ENCODE measurements at regions not wholly inside any gene's neighbourhood (a gene's known extent, or its start where the extent isn't known, plus 50 kb on each side); places are given as distances from the start of the nearest gene placed in this dataset.
"Not testable (repeated sequence)": the region's sequence is repeated elsewhere in the genome, so short reads cannot be mapped to it uniquely, and the experiment has no call there.

- no peak overlapping the region for H3K9ac ChIP-seq (ENCODE audit: low read depth, low read length)
- H3K27me3 ChIP-seq (ENCODE audit: insufficient read depth, low read length) = no peaks in the 10 kb centered on the region
- no peak overlapping the region for H3K4me3 ChIP-seq (ENCODE audit: low read length)
- H3K9me3 ChIP-seq (ENCODE audit: insufficient read depth, low read depth, low read length) = no peaks in the 10 kb centered on the region
- no peaks in the 10 kb centered on the region for H3K4me1 ChIP-seq (ENCODE audit: insufficient read depth, low read length)
- H3K36me3 ChIP-seq (ENCODE audit: insufficient read depth, low read depth, low read length) = no peaks in the 10 kb centered on the region
- H3K27ac ChIP-seq (ENCODE audit: low read length) = no peak overlapping the region
Measured at GRCh38 chr15:25600751-25601150, 161.9 kb upstream of the UBE3A start.

GRCh38 chr15:25597571-25597970 is 158.7 kb upstream of the UBE3A start:
- no peak overlapping the region for H3K4me3 ChIP-seq (ENCODE audit: low read length)
- H3K27ac ChIP-seq (ENCODE audit: low read length) = no peak overlapping the region
- H3K9ac ChIP-seq (ENCODE audit: low read depth, low read length) = no peak overlapping the region

GRCh38 chr15:25596644-25597562 is 158.1 kb upstream of the UBE3A start:
- no peaks in the 10 kb centered on the region for H3K36me3 ChIP-seq (ENCODE audit: insufficient read depth, low read depth, low read length)
- no peaks in the 10 kb centered on the region for H3K4me1 ChIP-seq (ENCODE audit: insufficient read depth, low read length)
- no peak overlapping the region for H3K9ac ChIP-seq (ENCODE audit: low read depth, low read length)
- no peak overlapping the region for H3K4me3 ChIP-seq (ENCODE audit: low read length)
- H3K27me3 ChIP-seq (ENCODE audit: insufficient read depth, low read length) = no peaks in the 10 kb centered on the region
- no peak overlapping the region for H3K27ac ChIP-seq (ENCODE audit: low read length)
- peaks cover 5% of the 10 kb centered on the region; the same call in 1 of the 2 replicates for H3K9me3 ChIP-seq (ENCODE audit: insufficient read depth, low read depth, low read length)

More at GRCh38 chr15:25597571-25597970, 158.7 kb upstream of the UBE3A start:
- peaks cover 2% of the 10 kb centered on the region; the same call in 1 of the 2 replicates for H3K9me3 ChIP-seq (ENCODE audit: insufficient read depth, low read depth, low read length)
- no peaks in the 10 kb centered on the region for H3K27me3 ChIP-seq (ENCODE audit: insufficient read depth, low read length)
- H3K4me1 ChIP-seq (ENCODE audit: insufficient read depth, low read length) = no peaks in the 10 kb centered on the region
- no peaks in the 10 kb centered on the region for H3K36me3 ChIP-seq (ENCODE audit: insufficient read depth, low read depth, low read length)

- Histone ChIP-seq H3K9ac (ENCODE audit: low read depth, low read length) (no peak overlapping the region), H3K27me3 (ENCODE audit: insufficient read depth, low read length) (no peaks in the 10 kb centered on the region), H3K9me3 (ENCODE audit: insufficient read depth, low read depth, low read length) (peaks cover 5% of the 10 kb centered on the region; the same call in 1 of the 2 replicates), H3K27ac (ENCODE audit: low read length) (no peak overlapping the region), H3K36me3 (ENCODE audit: insufficient read depth, low read depth, low read length) (no peaks in the 10 kb centered on the region), H3K4me3 (ENCODE audit: low read length) (no peak overlapping the region), H3K4me1 (ENCODE audit: insufficient read depth, low read length) (no peaks in the 10 kb centered on the region; the same call in 1 of the 2 replicates)
Measured at GRCh38 chr15:25587616-25588340, 149.0 kb upstream of the UBE3A start.

- Histone ChIP-seq H3K4me3 (ENCODE audit: low read length) (no peak overlapping the region), H3K27me3 (ENCODE audit: insufficient read depth, low read length) (no peaks in the 10 kb centered on the region), H3K4me1 (ENCODE audit: insufficient read depth, low read length) (no peaks in the 10 kb centered on the region; the same call in 1 of the 2 replicates), H3K9me3 (ENCODE audit: insufficient read depth, low read depth, low read length) (no peaks in the 10 kb centered on the region; the same call in 1 of the 2 replicates), H3K36me3 (ENCODE audit: insufficient read depth, low read depth, low read length) (no peaks in the 10 kb centered on the region), H3K9ac (ENCODE audit: low read depth, low read length) (no peak overlapping the region), H3K27ac (ENCODE audit: low read length) (no peak overlapping the region)
Measured at GRCh38 chr15:25582886-25583285, 144.1 kb upstream of the UBE3A start.

- Histone ChIP-seq H3K9ac (ENCODE audit: low read depth, low read length) (no peak overlapping the region), H3K4me1 (ENCODE audit: insufficient read depth, low read length) (no peaks in the 10 kb centered on the region), H3K27ac (ENCODE audit: low read length) (no peak overlapping the region), H3K36me3 (ENCODE audit: insufficient read depth, low read depth, low read length) (no peaks in the 10 kb centered on the region), H3K9me3 (ENCODE audit: insufficient read depth, low read depth, low read length) (no peaks in the 10 kb centered on the region), H3K4me3 (ENCODE audit: low read length) (no peak overlapping the region), H3K27me3 (ENCODE audit: insufficient read depth, low read length) (no peaks in the 10 kb centered on the region)
Measured at GRCh38 chr15:25579127-25579526, 140.3 kb upstream of the UBE3A start.

GRCh38 chr15:25572191-25572590 is 133.4 kb upstream of the UBE3A start:
- peaks cover 5% of the 10 kb centered on the region; the same call in 1 of the 2 replicates for H3K4me1 ChIP-seq (ENCODE audit: insufficient read depth, low read length)
- no peaks in the 10 kb centered on the region for H3K27me3 ChIP-seq (ENCODE audit: insufficient read depth, low read length)
- H3K27ac ChIP-seq (ENCODE audit: low read length) = no peak overlapping the region
- H3K9me3 ChIP-seq (ENCODE audit: insufficient read depth, low read depth, low read length) = no peaks in the 10 kb centered on the region
- no peak overlapping the region for H3K9ac ChIP-seq (ENCODE audit: low read depth, low read length)
- no peak overlapping the region for H3K4me3 ChIP-seq (ENCODE audit: low read length)
- no peaks in the 10 kb centered on the region for H3K36me3 ChIP-seq (ENCODE audit: insufficient read depth, low read depth, low read length)

GRCh38 chr15:25568751-25569150 is 129.9 kb upstream of the UBE3A start:
- no peaks in the 10 kb centered on the region for H3K27me3 ChIP-seq (ENCODE audit: insufficient read depth, low read length)
- no peaks in the 10 kb centered on the region for H3K36me3 ChIP-seq (ENCODE audit: insufficient read depth, low read depth, low read length)
- H3K27ac ChIP-seq (ENCODE audit: low read length) = no peak overlapping the region
- H3K9ac ChIP-seq (ENCODE audit: low read depth, low read length) = no peak overlapping the region
- no peaks in the 10 kb centered on the region for H3K9me3 ChIP-seq (ENCODE audit: insufficient read depth, low read depth, low read length)
- no peak overlapping the region for H3K4me3 ChIP-seq (ENCODE audit: low read length)
- H3K4me1 ChIP-seq (ENCODE audit: insufficient read depth, low read length) = peaks cover 5% of the 10 kb centered on the region; the same call in 1 of the 2 replicates

- not testable (repeated sequence) for H3K27ac ChIP-seq (ENCODE audit: low read length); H3K27me3 ChIP-seq (ENCODE audit: insufficient read depth, low read length); H3K9me3 ChIP-seq (ENCODE audit: insufficient read depth, low read depth, low read length); H3K4me1 ChIP-seq (ENCODE audit: insufficient read depth, low read length); H3K9ac ChIP-seq (ENCODE audit: low read depth, low read length); H3K36me3 ChIP-seq (ENCODE audit: insufficient read depth, low read depth, low read length); H3K4me3 ChIP-seq (ENCODE audit: low read length)
Measured at GRCh38 chr15:25566545-25566944, 127.7 kb upstream of the UBE3A start.

GRCh38 chr15:25565470-25566264 is 126.8 kb upstream of the UBE3A start:
- Histone ChIP-seq H3K9me3 (ENCODE audit: insufficient read depth, low read depth, low read length) (no peaks in the 10 kb centered on the region), H3K9ac (ENCODE audit: low read depth, low read length) (no peak overlapping the region), H3K27ac (ENCODE audit: low read length) (no peak overlapping the region), H3K36me3 (ENCODE audit: insufficient read depth, low read depth, low read length) (no peaks in the 10 kb centered on the region), H3K4me1 (ENCODE audit: insufficient read depth, low read length) (peaks cover 5% of the 10 kb centered on the region; the same call in 1 of the 2 replicates), H3K27me3 (ENCODE audit: insufficient read depth, low read length) (no peaks in the 10 kb centered on the region), H3K4me3 (ENCODE audit: low read length) (no peak overlapping the region)

GRCh38 chr15:25563596-25563995 is 124.8 kb upstream of the UBE3A start:
- Histone ChIP-seq H3K9me3 (ENCODE audit: insufficient read depth, low read depth, low read length) (no peaks in the 10 kb centered on the region), H3K36me3 (ENCODE audit: insufficient read depth, low read depth, low read length) (no peaks in the 10 kb centered on the region)

More at GRCh38 chr15:25563596-25563995, 124.8 kb upstream of the UBE3A start:
- no peak overlapping the region for H3K9ac ChIP-seq (ENCODE audit: low read depth, low read length)
- H3K4me1 ChIP-seq (ENCODE audit: insufficient read depth, low read length) = peaks cover 5% of the 10 kb centered on the region; the same call in 1 of the 2 replicates
- no peaks in the 10 kb centered on the region for H3K27me3 ChIP-seq (ENCODE audit: insufficient read depth, low read length)
- H3K27ac ChIP-seq (ENCODE audit: low read length) = no peak overlapping the region
- no peak overlapping the region for H3K4me3 ChIP-seq (ENCODE audit: low read length)
